HCT116 (cell line): ENCODE measurements at regions not wholly inside any gene's neighbourhood (a gene's known extent, or its start where the extent isn't known, plus 50 kb on each side); places are given as distances from the start of the nearest gene placed in this dataset.

Source experiments
- ATF3 ChIP-seq: IDR thresholded peaks from 2 replicates; pipeline ENCODE4 v1.6.1; 2012
- CTCF ChIP-seq, 3 experiments: fragments of 200-600 bp in 1 of 3; sonication (generic) in 1 of 3; IDR thresholded peaks in 2 of 3; conservative IDR thresholded peaks in 1 of 3; 2 replicates each; pipeline ENCODE4 v1.5.1; 2012 to 2017; ENCODE audit warnings: low read depth in 2 of 3, low read length in 2 of 3, antibody characterized with exemption in 1 of 3, borderline replicate concordance in 1 of 3, control low read depth in 1 of 3, mild to moderate bottlenecking in 1 of 3, mixed read lengths in 1 of 3, mixed run types in 1 of 3, moderate library complexity in 1 of 3; ENCODE audit not compliant: insufficient read depth in 1 of 3
- EGR1 ChIP-seq: IDR thresholded peaks from 2 replicates; pipeline ENCODE4 v1.6.1; 2012; ENCODE audit warnings: low read depth
- EZH2 ChIP-seq: fragments of 200-600 bp; sonication (generic); IDR thresholded peaks from 2 replicates; pipeline ENCODE4 v1.6.1; 2017; ENCODE audit warnings: antibody characterized with exemption, mixed run types
- POLR2A ChIP-seq: IDR thresholded peaks from 2 replicates; pipeline ENCODE4 v1.7.0; 2011; ENCODE audit warnings: borderline replicate concordance; ENCODE audit not compliant: insufficient read depth, insufficient read length; ENCODE audit errors: extremely low read depth
- POLR2AphosphoS5 ChIP-seq: IDR thresholded peaks from 2 replicates; pipeline ENCODE4 v1.6.1; 2011; ENCODE audit warnings: mild to moderate bottlenecking, low read depth, low read length, moderate library complexity
- RAD21 ChIP-seq: IDR thresholded peaks from 2 replicates; pipeline ENCODE4 v1.6.1; 2012; ENCODE audit warnings: low read depth, mild to moderate bottlenecking
- SIN3A ChIP-seq: IDR thresholded peaks from 2 replicates; pipeline ENCODE4 v1.6.1; 2012; ENCODE audit warnings: low read depth
- TCF7L2 ChIP-seq: IDR thresholded peaks from 2 replicates; pipeline ENCODE4 v1.7.0; 2011; ENCODE audit warnings: borderline replicate concordance, inconsistent platforms; ENCODE audit not compliant: insufficient read depth, insufficient read length; ENCODE audit errors: extremely low read depth
- ZBTB33 ChIP-seq: IDR thresholded peaks from 2 replicates; pipeline ENCODE4 v1.6.1; 2011; ENCODE audit warnings: mild to moderate bottlenecking, low read length, moderate library complexity; ENCODE audit not compliant: insufficient replicate concordance; ENCODE audit errors: extremely low read depth
- ZFX ChIP-seq: fragments of 450-650 bp; IDR thresholded peaks from 2 replicates; pipeline ENCODE4 v1.6.1; 2017
- ZNF274 ChIP-seq: fragments of 200-500 bp; sonication (Bioruptor generic); IDR thresholded peaks from 2 replicates; pipeline ENCODE4 v1.6.1; 2014; ENCODE audit warnings: mild to moderate bottlenecking, low read depth, low read length, inconsistent platforms
- TF ChIP-seq, protein P1 (sequence below): IDR thresholded peaks from 2 replicates; pipeline ENCODE4 v1.6.1; 2012; ENCODE audit warnings: low read depth
- TF ChIP-seq, protein P2 (sequence below): IDR thresholded peaks from 2 replicates; pipeline ENCODE4 v1.6.1; 2012

DNA sequence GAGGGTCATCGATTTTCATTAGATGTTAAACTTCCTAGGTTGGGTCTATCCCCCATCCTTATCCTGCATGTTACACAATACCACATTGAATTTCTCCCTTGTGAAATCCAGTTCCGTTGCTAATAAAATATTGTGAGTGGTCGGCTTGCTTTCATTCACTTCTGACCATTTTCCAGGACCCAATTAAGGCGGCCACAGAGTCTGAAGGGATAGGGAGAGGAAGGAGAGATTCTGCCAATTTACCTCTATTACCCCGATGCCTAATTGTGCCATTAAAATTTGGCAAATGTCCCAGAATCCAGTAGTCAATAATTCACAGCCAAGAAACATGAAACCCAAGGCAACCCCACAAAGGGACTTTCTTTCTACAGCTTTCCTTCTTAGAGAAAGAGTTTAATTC, 129.9 kb downstream of the IPMK start:
- TF ChIP-seq RAD21 (no peak), CTCF (IDR thresholded peaks at IDR 0.05 in 2 of 3, conservative IDR thresholded peaks at IDR 0.05 in 1 of 3; ENCODE audit: borderline replicate concordance in 1 of 3, insufficient read depth in 1 of 3, low read depth in 2 of 3, low read length in 2 of 3) (no peak), POLR2A (no peak), ZNF274 (no peak), ATF3 (no peak), POLR2AphosphoS5 (no peak), ZBTB33 (no peak), EZH2 (no peak), EGR1 (no peak), SIN3A (no peak), ZFX (no peak), TCF7L2 (peak; percentile 98)
- TF ChIP-seq, protein P1, sequence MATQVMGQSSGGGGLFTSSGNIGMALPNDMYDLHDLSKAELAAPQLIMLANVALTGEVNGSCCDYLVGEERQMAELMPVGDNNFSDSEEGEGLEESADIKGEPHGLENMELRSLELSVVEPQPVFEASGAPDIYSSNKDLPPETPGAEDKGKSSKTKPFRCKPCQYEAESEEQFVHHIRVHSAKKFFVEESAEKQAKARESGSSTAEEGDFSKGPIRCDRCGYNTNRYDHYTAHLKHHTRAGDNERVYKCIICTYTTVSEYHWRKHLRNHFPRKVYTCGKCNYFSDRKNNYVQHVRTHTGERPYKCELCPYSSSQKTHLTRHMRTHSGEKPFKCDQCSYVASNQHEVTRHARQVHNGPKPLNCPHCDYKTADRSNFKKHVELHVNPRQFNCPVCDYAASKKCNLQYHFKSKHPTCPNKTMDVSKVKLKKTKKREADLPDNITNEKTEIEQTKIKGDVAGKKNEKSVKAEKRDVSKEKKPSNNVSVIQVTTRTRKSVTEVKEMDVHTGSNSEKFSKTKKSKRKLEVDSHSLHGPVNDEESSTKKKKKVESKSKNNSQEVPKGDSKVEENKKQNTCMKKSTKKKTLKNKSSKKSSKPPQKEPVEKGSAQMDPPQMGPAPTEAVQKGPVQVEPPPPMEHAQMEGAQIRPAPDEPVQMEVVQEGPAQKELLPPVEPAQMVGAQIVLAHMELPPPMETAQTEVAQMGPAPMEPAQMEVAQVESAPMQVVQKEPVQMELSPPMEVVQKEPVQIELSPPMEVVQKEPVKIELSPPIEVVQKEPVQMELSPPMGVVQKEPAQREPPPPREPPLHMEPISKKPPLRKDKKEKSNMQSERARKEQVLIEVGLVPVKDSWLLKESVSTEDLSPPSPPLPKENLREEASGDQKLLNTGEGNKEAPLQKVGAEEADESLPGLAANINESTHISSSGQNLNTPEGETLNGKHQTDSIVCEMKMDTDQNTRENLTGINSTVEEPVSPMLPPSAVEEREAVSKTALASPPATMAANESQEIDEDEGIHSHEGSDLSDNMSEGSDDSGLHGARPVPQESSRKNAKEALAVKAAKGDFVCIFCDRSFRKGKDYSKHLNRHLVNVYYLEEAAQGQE: no peak
- TF ChIP-seq, protein P2, sequence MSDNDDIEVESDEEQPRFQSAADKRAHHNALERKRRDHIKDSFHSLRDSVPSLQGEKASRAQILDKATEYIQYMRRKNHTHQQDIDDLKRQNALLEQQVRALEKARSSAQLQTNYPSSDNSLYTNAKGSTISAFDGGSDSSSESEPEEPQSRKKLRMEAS: no peak
